A673 (cell line): ENCODE measurements at regions not wholly inside any gene's neighbourhood (a gene's known extent, or its start where the extent isn't known, plus 50 kb on each side); places are given as distances from the start of the nearest gene placed in this dataset.

Experiments used
- BruUV-seq: library from RNA; stranded (reverse); fragments of 400-500 nt; replicated peaks from 2 replicates; lab custom pipeline; 2021; lab: Mats Ljungman, UMichigan
- CTCF ChIA-PET: fragments of 300-600 bp; sonication (Branson Sonifier 250); formaldehyde crosslinking; loops from one replicate; lab custom pipeline; 2022; ENCODE audit warnings: antibody characterized with exemption; lab: Charles Lee
- POLR2A ChIA-PET: fragments of 300-600 bp; sonication (Branson Sonifier 250); formaldehyde crosslinking; loops from one replicate; lab custom pipeline; 2022; ENCODE audit warnings: antibody characterized with exemption; ENCODE audit not compliant: low non-redundant PET; lab: Charles Lee
- DNase-seq: peaks from one replicate; pipeline ENCODE4 v3.0.0-alpha.2; 2015; ENCODE audit warnings: low spot score
- H3K27ac ChIP-seq: fragments of 200-600 bp; sonication (generic); 2 replicates; pipeline ENCODE4 v1.5.1; 2016; ENCODE audit warnings: mixed run types, low read depth, mild to moderate bottlenecking, mixed read lengths, antibody characterized with exemption, low read length; ENCODE audit not compliant: poor library complexity, severe bottlenecking
- H3K27me3 ChIP-seq: fragments of 200-600 bp; sonication (generic); replicated peaks from 2 replicates; pipeline ENCODE4 v1.6.1; 2017; ENCODE audit warnings: mixed run types, low read depth, mild to moderate bottlenecking, mixed read lengths, antibody characterized with exemption, low read length; ENCODE audit not compliant: insufficient read depth, poor library complexity
- H3K36me3 ChIP-seq: fragments of 200-600 bp; sonication (generic); 2 replicates; pipeline ENCODE4 v1.6.1; 2016; ENCODE audit warnings: mixed run types, mild to moderate bottlenecking, mixed read lengths, antibody characterized with exemption, low read length; ENCODE audit not compliant: insufficient read depth, poor library complexity, severe bottlenecking
- H3K4me1 ChIP-seq: fragments of 200-600 bp; sonication (generic); 2 replicates; pipeline ENCODE4 v1.6.1; 2017; ENCODE audit warnings: mixed run types, mild to moderate bottlenecking, mixed read lengths, antibody characterized with exemption, low read length; ENCODE audit not compliant: insufficient read depth, poor library complexity, severe bottlenecking
- H3K4me3 ChIP-seq: fragments of 200-600 bp; sonication (generic); 2 replicates; pipeline ENCODE4 v1.5.1; 2016; ENCODE audit warnings: low read depth, mixed run types, mild to moderate bottlenecking, mixed read lengths, low read length; ENCODE audit not compliant: poor library complexity, severe bottlenecking
- H3K9me3 ChIP-seq: fragments of 200-600 bp; sonication (generic); 2 replicates; pipeline ENCODE4 v1.6.1; 2016; ENCODE audit warnings: mixed run types, low read depth, mild to moderate bottlenecking, mixed read lengths, antibody characterized with exemption, low read length; ENCODE audit not compliant: poor library complexity, severe bottlenecking
- EZH2 ChIP-seq: fragments of 200-600 bp; sonication (generic); IDR thresholded peaks from 2 replicates; pipeline ENCODE4 v1.6.1; 2017; ENCODE audit warnings: borderline replicate concordance, low read depth, mild to moderate bottlenecking, mixed read lengths, antibody characterized with exemption, low read length; ENCODE audit not compliant: poor library complexity, severe bottlenecking
- intact Hi-C: fragments of 100-400 bp; cut with micrococcal nuclease; formaldehyde crosslinking; loops from one replicate; pipeline ENCODE4 v1.10.0; 2022; ENCODE audit not compliant: unreplicated experiment
- TF ChIP-seq, protein P1 (sequence below): fragments of 300-800, 200-600 bp; sonication (generic); conservative IDR thresholded peaks from 2 replicates; pipeline ENCODE4 v1.5.1; 2017; ENCODE audit warnings: low read depth, mild to moderate bottlenecking, antibody characterized with exemption, low read length, moderate library complexity, mixed read lengths

- peaks cover 3% of the 10 kb centered on the region for H3K9me3 ChIP-seq
- H3K36me3 ChIP-seq: no peaks in the 10 kb centered on the region
- intact Hi-C loops: no loop called here
- H3K4me1 ChIP-seq: no peaks in the 10 kb centered on the region
- H3K27me3 ChIP-seq: no peaks in the 10 kb centered on the region
- H3K27ac ChIP-seq: no peak overlapping the region
- POLR2A ChIA-PET: no interaction called here
- BruUV-seq: no TSS peak
- CTCF ChIA-PET: no interaction called here
- H3K4me3 ChIP-seq: no peak overlapping the region
- DNase-seq: no peak
- TF ChIP-seq EZH2: no peak
- TF ChIP-seq, protein P1, sequence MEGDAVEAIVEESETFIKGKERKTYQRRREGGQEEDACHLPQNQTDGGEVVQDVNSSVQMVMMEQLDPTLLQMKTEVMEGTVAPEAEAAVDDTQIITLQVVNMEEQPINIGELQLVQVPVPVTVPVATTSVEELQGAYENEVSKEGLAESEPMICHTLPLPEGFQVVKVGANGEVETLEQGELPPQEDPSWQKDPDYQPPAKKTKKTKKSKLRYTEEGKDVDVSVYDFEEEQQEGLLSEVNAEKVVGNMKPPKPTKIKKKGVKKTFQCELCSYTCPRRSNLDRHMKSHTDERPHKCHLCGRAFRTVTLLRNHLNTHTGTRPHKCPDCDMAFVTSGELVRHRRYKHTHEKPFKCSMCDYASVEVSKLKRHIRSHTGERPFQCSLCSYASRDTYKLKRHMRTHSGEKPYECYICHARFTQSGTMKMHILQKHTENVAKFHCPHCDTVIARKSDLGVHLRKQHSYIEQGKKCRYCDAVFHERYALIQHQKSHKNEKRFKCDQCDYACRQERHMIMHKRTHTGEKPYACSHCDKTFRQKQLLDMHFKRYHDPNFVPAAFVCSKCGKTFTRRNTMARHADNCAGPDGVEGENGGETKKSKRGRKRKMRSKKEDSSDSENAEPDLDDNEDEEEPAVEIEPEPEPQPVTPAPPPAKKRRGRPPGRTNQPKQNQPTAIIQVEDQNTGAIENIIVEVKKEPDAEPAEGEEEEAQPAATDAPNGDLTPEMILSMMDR: no peak
These were observed 222.8 kb downstream of the CDH26 start for GRCh38 chr20:60180986-60181385.

GRCh38 chr20:60186412-60186811 lies 228.2 kb downstream of the CDH26 start:
- BruUV-seq: no TSS peak
- CTCF ChIA-PET: no interaction called here

DNA sequence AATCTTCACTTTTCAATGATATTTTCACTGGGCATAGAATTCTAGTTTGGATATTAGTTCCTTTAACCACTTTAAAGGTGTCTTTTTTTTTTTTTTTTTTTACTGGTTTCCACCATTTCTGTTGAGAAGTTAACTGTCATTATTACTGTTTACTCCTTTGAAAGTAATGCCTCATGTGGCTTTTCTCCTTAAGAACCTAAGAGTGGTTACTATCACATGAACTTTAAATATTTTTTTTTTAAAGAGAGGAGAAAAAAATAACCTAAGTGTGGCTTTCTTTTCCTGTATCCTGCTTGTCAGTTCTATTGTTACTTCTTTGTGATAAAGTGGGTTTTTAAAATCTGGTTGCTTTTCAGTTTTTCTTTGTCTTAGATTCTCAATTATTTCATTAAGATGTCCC lies 229.5 kb downstream of the CDH26 start:
- ChIA-PET POLR2A (no interaction called here), CTCF (no interaction called here)
- no peaks in the 10 kb centered on the region for H3K36me3 ChIP-seq
- H3K4me3 ChIP-seq: no peak overlapping the region
- peaks cover 3% of the 10 kb centered on the region for H3K9me3 ChIP-seq
- DNase-seq: no peak
- peaks cover 5% of the 10 kb centered on the region for H3K4me1 ChIP-seq
- intact Hi-C loops: no loop called here
- no TSS peak for BruUV-seq
- TF ChIP-seq EZH2: no peak
- TF ChIP-seq, protein P1: no peak
- H3K27me3 ChIP-seq: no peaks in the 10 kb centered on the region
- H3K27ac ChIP-seq: no peak overlapping the region

More at GRCh38 chr20:60186412-60186811, 228.2 kb downstream of the CDH26 start:
- H3K4me1 ChIP-seq: peaks cover 5% of the 10 kb centered on the region
- no peak overlapping the region for H3K27ac ChIP-seq
- no peaks in the 10 kb centered on the region for H3K27me3 ChIP-seq
- POLR2A ChIA-PET: no interaction called here
- DNase-seq: no peak
- intact Hi-C loops: no loop called here
- H3K9me3 ChIP-seq: peaks cover 3% of the 10 kb centered on the region
- H3K36me3 ChIP-seq: no peaks in the 10 kb centered on the region
- TF ChIP-seq EZH2: no peak
- TF ChIP-seq, protein P1: no peak
- H3K4me3 ChIP-seq: no peak overlapping the region
